WI38 (cell line): ENCODE measurements at regions not wholly inside any gene's neighbourhood (a gene's known extent, or its start where the extent isn't known, plus 50 kb on each side); places are given as distances from the start of the nearest gene placed in this dataset.

Experiments used
- H3K4me3 ChIP-seq: 2 replicates; pipeline ENCODE4 v1.5.1; 2011; ENCODE audit warnings: low read depth, mild to moderate bottlenecking, control low read depth, low read length
- CTCF ChIP-seq: IDR thresholded peaks from 2 replicates; pipeline ENCODE4 v1.5.1; 2012; ENCODE audit warnings: low read depth, mild to moderate bottlenecking, control low read depth, low read length

GRCh38 chr12:128077211-128077916 is 189.6 kb upstream of the TMEM132C start:
- H3K4me3 ChIP-seq: no peak overlapping the region
- no peak for TF ChIP-seq CTCF

- TF ChIP-seq CTCF: no peak
- no peak overlapping the region for H3K4me3 ChIP-seq
Measured at GRCh38 chr12:128077917-128078298, 189.1 kb upstream of the TMEM132C start.

- no peak for TF ChIP-seq CTCF
Measured at GRCh38 chr12:128078301-128078971, 188.5 kb upstream of the TMEM132C start.

GRCh38 chr12:128079446-128079845 is 187.5 kb upstream of the TMEM132C start:
- H3K4me3 ChIP-seq: no peak overlapping the region
- no peak for TF ChIP-seq CTCF

More at GRCh38 chr12:128078301-128078971, 188.5 kb upstream of the TMEM132C start:
- no peak overlapping the region for H3K4me3 ChIP-seq

GRCh38 chr12:128083132-128083729 is 183.7 kb upstream of the TMEM132C start:
- TF ChIP-seq CTCF: no peak
- no peak overlapping the region for H3K4me3 ChIP-seq

GRCh38 chr12:128088926-128089325 is 178.0 kb upstream of the TMEM132C start:
- no peak for TF ChIP-seq CTCF

GRCh38 chr12:128089961-128090360 is 177.0 kb upstream of the TMEM132C start:
- TF ChIP-seq CTCF: no peak
- H3K4me3 ChIP-seq: no peak overlapping the region

More at GRCh38 chr12:128088926-128089325, 178.0 kb upstream of the TMEM132C start:
- H3K4me3 ChIP-seq: no peak overlapping the region
